ENCODE measurements at regions not wholly inside any gene's neighbourhood (a gene's known extent, or its start where the extent isn't known, plus 50 kb on each side); places are given as distances from the start of the nearest gene placed in this dataset.

- Histone ChIP-seq H3K18ac (ENCODE audit: low read length) (no peak overlapping the region), H3K36me3 (ENCODE audit: control insufficient read depth in 1 of 2, insufficient read depth in 2 of 2, low read length in 2 of 2) (no peaks in the 10 kb centered on the region), H2AK5ac (ENCODE audit: low read length) (no peak overlapping the region), H3K27me3 (ENCODE audit: insufficient read depth, low read length) (no peaks in the 10 kb centered on the region), H3K27ac (ENCODE audit: low read depth, low read length) (no peak overlapping the region), H2BK12ac (ENCODE audit: low read length) (no peak overlapping the region), H3K4me3 (ENCODE audit: low read depth, low read length) (no peak overlapping the region), H3K9ac (ENCODE audit: low read length) (no peak overlapping the region), H3K4ac (ENCODE audit: low read depth, low read length) (no peak overlapping the region), H2AFZ (ENCODE audit: insufficient read depth, low read length, poor library complexity) (no peak overlapping the region), H3K23ac (ENCODE audit: low read length) (no peak overlapping the region), H3K4me2 (ENCODE audit: low read length) (no peak overlapping the region), H3K79me1 (ENCODE audit: low read length) (no peaks in the 10 kb centered on the region), H3K79me2 (ENCODE audit: control insufficient read depth, insufficient read depth, low read length, poor library complexity) (no peaks in the 10 kb centered on the region), H3K9me3 (ENCODE audit: insufficient read depth, low read depth, low read length) (no peaks in the 10 kb centered on the region), H4K12ac (ENCODE audit: low read depth, low read length) (no peak overlapping the region), H4K8ac (ENCODE audit: low read depth, low read length) (no peak overlapping the region), H2BK5ac (ENCODE audit: low read depth, low read length, poor library complexity) (no peak overlapping the region), H2BK120ac (ENCODE audit: insufficient read depth, low read length, poor library complexity) (no peak overlapping the region), H4K91ac (ENCODE audit: low read depth, low read length) (no peak overlapping the region), H3K14ac (ENCODE audit: low read length) (no peak overlapping the region), H3K4me1 (ENCODE audit: control insufficient read depth in 1 of 2, insufficient read depth in 2 of 2, low read length in 2 of 2) (no peaks in the 10 kb centered on the region)
- no CpG with 5 or more reads among the region's 1 CpG for WGBS (ENCODE audit: extremely low coverage, insufficient coverage, insufficient read length)
- peak in 1 of 2 donors; percentile 29 for DNase-seq
Measured at GRCh38 chr18:24766376-24766775, 305.9 kb downstream of the HRH4 start.

GRCh38 chr18:24770311-24771024, 310.0 kb downstream of the HRH4 start:
- no peak overlapping the region for H3K4ac ChIP-seq (ENCODE audit: low read depth, low read length)
- no peaks in the 10 kb centered on the region for H3K79me1 ChIP-seq (ENCODE audit: low read length)
- no peak overlapping the region for H4K91ac ChIP-seq (ENCODE audit: low read depth, low read length)
- no peaks in the 10 kb centered on the region for H3K9me3 ChIP-seq (ENCODE audit: insufficient read depth, low read depth, low read length)
- no peak overlapping the region for H3K18ac ChIP-seq (ENCODE audit: low read length)
- no peak overlapping the region for H4K8ac ChIP-seq (ENCODE audit: low read depth, low read length)
- no peak overlapping the region for H2AFZ ChIP-seq (ENCODE audit: insufficient read depth, low read length, poor library complexity)
- H3K4me3 ChIP-seq (ENCODE audit: low read depth, low read length), result no peak overlapping the region
- H3K14ac ChIP-seq (ENCODE audit: low read length), result no peak overlapping the region
- H4K12ac ChIP-seq (ENCODE audit: low read depth, low read length), result no peak overlapping the region
- no peak overlapping the region for H3K9ac ChIP-seq (ENCODE audit: low read length)
- WGBS (ENCODE audit: extremely low coverage, insufficient coverage, insufficient read length), result no CpG with 5 or more reads among the region's 3 CpGs
- no peaks in the 10 kb centered on the region for H3K36me3 ChIP-seq (ENCODE audit: control insufficient read depth in 1 of 2, insufficient read depth in 2 of 2, low read length in 2 of 2)
- no peak overlapping the region for H3K4me2 ChIP-seq (ENCODE audit: low read length)
- no peak overlapping the region for H2BK12ac ChIP-seq (ENCODE audit: low read length)
- H3K27me3 ChIP-seq (ENCODE audit: insufficient read depth, low read length), result no peaks in the 10 kb centered on the region
- no peaks in the 10 kb centered on the region for H3K79me2 ChIP-seq (ENCODE audit: control insufficient read depth, insufficient read depth, low read length, poor library complexity)
- H2BK120ac ChIP-seq (ENCODE audit: insufficient read depth, low read length, poor library complexity), result no peak overlapping the region
- no peaks in the 10 kb centered on the region for H3K4me1 ChIP-seq (ENCODE audit: control insufficient read depth in 1 of 2, insufficient read depth in 2 of 2, low read length in 2 of 2)
- no peak overlapping the region for H2AK5ac ChIP-seq (ENCODE audit: low read length)
- no peak overlapping the region for H2BK5ac ChIP-seq (ENCODE audit: low read depth, low read length, poor library complexity)
- no peak overlapping the region for H3K27ac ChIP-seq (ENCODE audit: low read depth, low read length)
- no peak overlapping the region for H3K23ac ChIP-seq (ENCODE audit: low read length)
- DNase-seq, result no peak

GRCh38 chr18:24771300-24771699, 310.9 kb downstream of the HRH4 start:
- Histone ChIP-seq H3K4me3 (ENCODE audit: low read depth, low read length) (no peak overlapping the region), H2AK5ac (ENCODE audit: low read length) (no peak overlapping the region), H2AFZ (ENCODE audit: insufficient read depth, low read length, poor library complexity) (no peak overlapping the region), H3K79me1 (ENCODE audit: low read length) (no peaks in the 10 kb centered on the region), H3K27ac (ENCODE audit: low read depth, low read length) (no peak overlapping the region), H4K12ac (ENCODE audit: low read depth, low read length) (no peak overlapping the region), H3K9me3 (ENCODE audit: insufficient read depth, low read depth, low read length) (no peaks in the 10 kb centered on the region), H3K79me2 (ENCODE audit: control insufficient read depth, insufficient read depth, low read length, poor library complexity) (no peaks in the 10 kb centered on the region), H3K9ac (ENCODE audit: low read length) (no peak overlapping the region), H3K18ac (ENCODE audit: low read length) (no peak overlapping the region), H3K27me3 (ENCODE audit: insufficient read depth, low read length) (no peaks in the 10 kb centered on the region), H3K36me3 (ENCODE audit: control insufficient read depth in 1 of 2, insufficient read depth in 2 of 2, low read length in 2 of 2) (no peaks in the 10 kb centered on the region), H3K4ac (ENCODE audit: low read depth, low read length) (no peak overlapping the region), H4K8ac (ENCODE audit: low read depth, low read length) (no peak overlapping the region), H3K14ac (ENCODE audit: low read length) (no peak overlapping the region), H2BK120ac (ENCODE audit: insufficient read depth, low read length, poor library complexity) (no peak overlapping the region), H3K4me2 (ENCODE audit: low read length) (no peak overlapping the region), H3K23ac (ENCODE audit: low read length) (no peak overlapping the region), H4K91ac (ENCODE audit: low read depth, low read length) (no peak overlapping the region), H3K4me1 (ENCODE audit: control insufficient read depth in 1 of 2, insufficient read depth in 2 of 2, low read length in 2 of 2) (no peaks in the 10 kb centered on the region), H2BK12ac (ENCODE audit: low read length) (no peak overlapping the region), H2BK5ac (ENCODE audit: low read depth, low read length, poor library complexity) (no peak overlapping the region)
- DNase-seq, result no peak

GRCh38 chr18:24773101-24773500, 312.7 kb downstream of the HRH4 start:
- H2BK5ac ChIP-seq (ENCODE audit: low read depth, low read length, poor library complexity), result no peak overlapping the region
- no peak overlapping the region for H2BK12ac ChIP-seq (ENCODE audit: low read length)
- H2AFZ ChIP-seq (ENCODE audit: insufficient read depth, low read length, poor library complexity), result no peak overlapping the region
- H3K23ac ChIP-seq (ENCODE audit: low read length), result no peak overlapping the region
- no peaks in the 10 kb centered on the region for H3K9me3 ChIP-seq (ENCODE audit: insufficient read depth, low read depth, low read length)
- H2BK120ac ChIP-seq (ENCODE audit: insufficient read depth, low read length, poor library complexity), result no peak overlapping the region
- H3K18ac ChIP-seq (ENCODE audit: low read length), result no peak overlapping the region
- no peak overlapping the region for H3K4me2 ChIP-seq (ENCODE audit: low read length)
- no peak overlapping the region for H3K14ac ChIP-seq (ENCODE audit: low read length)
- H3K79me1 ChIP-seq (ENCODE audit: low read length), result no peaks in the 10 kb centered on the region
- no peaks in the 10 kb centered on the region for H3K79me2 ChIP-seq (ENCODE audit: control insufficient read depth, insufficient read depth, low read length, poor library complexity)
- no peaks in the 10 kb centered on the region for H3K27me3 ChIP-seq (ENCODE audit: insufficient read depth, low read length)
- H3K27ac ChIP-seq (ENCODE audit: low read depth, low read length), result no peak overlapping the region
- H3K4me1 ChIP-seq (ENCODE audit: control insufficient read depth in 1 of 2, insufficient read depth in 2 of 2, low read length in 2 of 2), result no peaks in the 10 kb centered on the region
- no peak overlapping the region for H3K4ac ChIP-seq (ENCODE audit: low read depth, low read length)
- no peak overlapping the region for H4K8ac ChIP-seq (ENCODE audit: low read depth, low read length)
- H4K91ac ChIP-seq (ENCODE audit: low read depth, low read length), result no peak overlapping the region
- H3K36me3 ChIP-seq (ENCODE audit: control insufficient read depth in 1 of 2, insufficient read depth in 2 of 2, low read length in 2 of 2), result no peaks in the 10 kb centered on the region
- H3K9ac ChIP-seq (ENCODE audit: low read length), result no peak overlapping the region
- no CpG with 5 or more reads among the region's 2 CpGs for WGBS (ENCODE audit: extremely low coverage, insufficient coverage, insufficient read length)
- no peak overlapping the region for H2AK5ac ChIP-seq (ENCODE audit: low read length)
- DNase-seq, result no peak
- no peak overlapping the region for H4K12ac ChIP-seq (ENCODE audit: low read depth, low read length)
- H3K4me3 ChIP-seq (ENCODE audit: low read depth, low read length), result no peak overlapping the region
